ENCODE measurements at regions not wholly inside any gene's neighbourhood (a gene's known extent, or its start where the extent isn't known, plus 50 kb on each side); places are given as distances from the start of the nearest gene placed in this dataset.
A peak's percentile ranks its signal among the peaks of the same experiment; 100 is the strongest.

DNA sequence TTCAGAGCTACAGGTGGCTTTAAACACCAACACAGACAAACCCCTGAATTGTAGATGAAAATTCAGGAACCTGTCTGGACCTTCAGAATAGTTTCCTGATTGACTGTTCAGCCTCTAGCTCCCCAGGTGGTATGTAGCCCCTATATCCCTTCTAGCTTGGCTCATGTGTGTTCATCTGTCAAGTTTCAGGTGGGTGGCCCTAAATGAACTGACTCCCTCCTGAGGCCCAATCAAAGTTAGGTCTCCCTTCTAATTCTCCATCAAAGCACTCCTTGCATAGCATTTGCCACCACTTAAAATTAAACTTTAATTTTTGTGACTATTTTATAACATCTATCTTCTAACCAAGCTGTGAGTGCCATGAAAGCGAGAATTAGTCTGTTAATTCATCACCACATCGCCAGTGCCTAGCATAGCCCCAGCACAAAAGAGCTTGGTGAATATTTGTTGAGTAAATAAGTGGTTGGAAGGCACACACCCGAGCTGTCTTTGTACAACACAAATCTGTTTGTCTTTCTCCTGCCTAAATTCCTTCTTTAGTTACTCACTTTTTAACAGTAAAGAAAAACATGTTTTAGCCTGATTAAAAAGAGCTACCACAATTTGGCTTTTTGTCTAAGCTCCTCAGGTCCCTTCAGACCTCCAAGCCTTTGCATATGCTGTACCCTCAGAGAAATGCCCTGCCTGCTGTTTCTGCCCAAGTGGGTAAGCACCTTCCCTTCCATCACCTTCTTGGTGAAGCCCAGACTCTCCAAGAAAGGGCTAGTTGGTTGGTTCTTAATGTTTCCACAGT, 138.1 kb upstream of the HMHB1 start (continued):
- TF ChIP-seq, protein P1, sequence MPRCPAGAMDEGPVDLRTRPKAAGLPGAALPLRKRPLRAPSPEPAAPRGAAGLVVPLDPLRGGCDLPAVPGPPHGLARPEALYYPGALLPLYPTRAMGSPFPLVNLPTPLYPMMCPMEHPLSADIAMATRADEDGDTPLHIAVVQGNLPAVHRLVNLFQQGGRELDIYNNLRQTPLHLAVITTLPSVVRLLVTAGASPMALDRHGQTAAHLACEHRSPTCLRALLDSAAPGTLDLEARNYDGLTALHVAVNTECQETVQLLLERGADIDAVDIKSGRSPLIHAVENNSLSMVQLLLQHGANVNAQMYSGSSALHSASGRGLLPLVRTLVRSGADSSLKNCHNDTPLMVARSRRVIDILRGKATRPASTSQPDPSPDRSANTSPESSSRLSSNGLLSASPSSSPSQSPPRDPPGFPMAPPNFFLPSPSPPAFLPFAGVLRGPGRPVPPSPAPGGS (CRISPR knock-in tag; IDR thresholded peaks at IDR 0.05) = no peak
- TF ChIP-seq, protein P2, sequence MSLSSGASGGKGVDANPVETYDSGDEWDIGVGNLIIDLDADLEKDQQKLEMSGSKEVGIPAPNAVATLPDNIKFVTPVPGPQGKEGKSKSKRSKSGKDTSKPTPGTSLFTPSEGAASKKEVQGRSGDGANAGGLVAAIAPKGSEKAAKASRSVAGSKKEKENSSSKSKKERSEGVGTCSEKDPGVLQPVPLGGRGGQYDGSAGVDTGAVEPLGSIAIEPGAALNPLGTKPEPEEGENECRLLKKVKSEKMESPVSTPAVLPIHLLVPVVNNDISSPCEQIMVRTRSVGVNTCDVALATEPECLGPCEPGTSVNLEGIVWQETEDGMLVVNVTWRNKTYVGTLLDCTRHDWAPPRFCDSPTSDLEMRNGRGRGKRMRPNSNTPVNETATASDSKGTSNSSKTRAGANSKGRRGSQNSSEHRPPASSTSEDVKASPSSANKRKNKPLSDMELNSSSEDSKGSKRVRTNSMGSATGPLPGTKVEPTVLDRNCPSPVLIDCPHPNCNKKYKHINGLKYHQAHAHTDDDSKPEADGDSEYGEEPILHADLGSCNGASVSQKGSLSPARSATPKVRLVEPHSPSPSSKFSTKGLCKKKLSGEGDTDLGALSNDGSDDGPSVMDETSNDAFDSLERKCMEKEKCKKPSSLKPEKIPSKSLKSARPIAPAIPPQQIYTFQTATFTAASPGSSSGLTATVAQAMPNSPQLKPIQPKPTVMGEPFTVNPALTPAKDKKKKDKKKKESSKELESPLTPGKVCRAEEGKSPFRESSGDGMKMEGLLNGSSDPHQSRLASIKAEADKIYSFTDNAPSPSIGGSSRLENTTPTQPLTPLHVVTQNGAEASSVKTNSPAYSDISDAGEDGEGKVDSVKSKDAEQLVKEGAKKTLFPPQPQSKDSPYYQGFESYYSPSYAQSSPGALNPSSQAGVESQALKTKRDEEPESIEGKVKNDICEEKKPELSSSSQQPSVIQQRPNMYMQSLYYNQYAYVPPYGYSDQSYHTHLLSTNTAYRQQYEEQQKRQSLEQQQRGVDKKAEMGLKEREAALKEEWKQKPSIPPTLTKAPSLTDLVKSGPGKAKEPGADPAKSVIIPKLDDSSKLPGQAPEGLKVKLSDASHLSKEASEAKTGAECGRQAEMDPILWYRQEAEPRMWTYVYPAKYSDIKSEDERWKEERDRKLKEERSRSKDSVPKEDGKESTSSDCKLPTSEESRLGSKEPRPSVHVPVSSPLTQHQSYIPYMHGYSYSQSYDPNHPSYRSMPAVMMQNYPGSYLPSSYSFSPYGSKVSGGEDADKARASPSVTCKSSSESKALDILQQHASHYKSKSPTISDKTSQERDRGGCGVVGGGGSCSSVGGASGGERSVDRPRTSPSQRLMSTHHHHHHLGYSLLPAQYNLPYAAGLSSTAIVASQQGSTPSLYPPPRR (CRISPR knock-in tag; IDR thresholded peaks at IDR 0.05; ENCODE audit: borderline replicate concordance) = peak; percentile 89
- TF ChIP-seq, protein P3, sequence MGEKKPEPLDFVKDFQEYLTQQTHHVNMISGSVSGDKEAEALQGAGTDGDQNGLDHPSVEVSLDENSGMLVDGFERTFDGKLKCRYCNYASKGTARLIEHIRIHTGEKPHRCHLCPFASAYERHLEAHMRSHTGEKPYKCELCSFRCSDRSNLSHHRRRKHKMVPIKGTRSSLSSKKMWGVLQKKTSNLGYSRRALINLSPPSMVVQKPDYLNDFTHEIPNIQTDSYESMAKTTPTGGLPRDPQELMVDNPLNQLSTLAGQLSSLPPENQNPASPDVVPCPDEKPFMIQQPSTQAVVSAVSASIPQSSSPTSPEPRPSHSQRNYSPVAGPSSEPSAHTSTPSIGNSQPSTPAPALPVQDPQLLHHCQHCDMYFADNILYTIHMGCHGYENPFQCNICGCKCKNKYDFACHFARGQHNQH (CRISPR knock-in tag; IDR thresholded peaks at IDR 0.05) = 0 out of 2 replicates have a peak, but pooled peaks have one; percentile 20
- TF ChIP-seq, protein P4, sequence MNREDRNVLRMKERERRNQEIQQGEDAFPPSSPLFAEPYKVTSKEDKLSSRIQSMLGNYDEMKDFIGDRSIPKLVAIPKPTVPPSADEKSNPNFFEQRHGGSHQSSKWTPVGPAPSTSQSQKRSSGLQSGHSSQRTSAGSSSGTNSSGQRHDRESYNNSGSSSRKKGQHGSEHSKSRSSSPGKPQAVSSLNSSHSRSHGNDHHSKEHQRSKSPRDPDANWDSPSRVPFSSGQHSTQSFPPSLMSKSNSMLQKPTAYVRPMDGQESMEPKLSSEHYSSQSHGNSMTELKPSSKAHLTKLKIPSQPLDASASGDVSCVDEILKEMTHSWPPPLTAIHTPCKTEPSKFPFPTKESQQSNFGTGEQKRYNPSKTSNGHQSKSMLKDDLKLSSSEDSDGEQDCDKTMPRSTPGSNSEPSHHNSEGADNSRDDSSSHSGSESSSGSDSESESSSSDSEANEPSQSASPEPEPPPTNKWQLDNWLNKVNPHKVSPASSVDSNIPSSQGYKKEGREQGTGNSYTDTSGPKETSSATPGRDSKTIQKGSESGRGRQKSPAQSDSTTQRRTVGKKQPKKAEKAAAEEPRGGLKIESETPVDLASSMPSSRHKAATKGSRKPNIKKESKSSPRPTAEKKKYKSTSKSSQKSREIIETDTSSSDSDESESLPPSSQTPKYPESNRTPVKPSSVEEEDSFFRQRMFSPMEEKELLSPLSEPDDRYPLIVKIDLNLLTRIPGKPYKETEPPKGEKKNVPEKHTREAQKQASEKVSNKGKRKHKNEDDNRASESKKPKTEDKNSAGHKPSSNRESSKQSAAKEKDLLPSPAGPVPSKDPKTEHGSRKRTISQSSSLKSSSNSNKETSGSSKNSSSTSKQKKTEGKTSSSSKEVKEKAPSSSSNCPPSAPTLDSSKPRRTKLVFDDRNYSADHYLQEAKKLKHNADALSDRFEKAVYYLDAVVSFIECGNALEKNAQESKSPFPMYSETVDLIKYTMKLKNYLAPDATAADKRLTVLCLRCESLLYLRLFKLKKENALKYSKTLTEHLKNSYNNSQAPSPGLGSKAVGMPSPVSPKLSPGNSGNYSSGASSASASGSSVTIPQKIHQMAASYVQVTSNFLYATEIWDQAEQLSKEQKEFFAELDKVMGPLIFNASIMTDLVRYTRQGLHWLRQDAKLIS (CRISPR knock-in tag; IDR thresholded peaks at IDR 0.05) = no peak
- TF ChIP-seq CCDC6 (CRISPR knock-in tag; IDR thresholded peaks at IDR 0.05) = no peak
- TF ChIP-seq, protein P5, sequence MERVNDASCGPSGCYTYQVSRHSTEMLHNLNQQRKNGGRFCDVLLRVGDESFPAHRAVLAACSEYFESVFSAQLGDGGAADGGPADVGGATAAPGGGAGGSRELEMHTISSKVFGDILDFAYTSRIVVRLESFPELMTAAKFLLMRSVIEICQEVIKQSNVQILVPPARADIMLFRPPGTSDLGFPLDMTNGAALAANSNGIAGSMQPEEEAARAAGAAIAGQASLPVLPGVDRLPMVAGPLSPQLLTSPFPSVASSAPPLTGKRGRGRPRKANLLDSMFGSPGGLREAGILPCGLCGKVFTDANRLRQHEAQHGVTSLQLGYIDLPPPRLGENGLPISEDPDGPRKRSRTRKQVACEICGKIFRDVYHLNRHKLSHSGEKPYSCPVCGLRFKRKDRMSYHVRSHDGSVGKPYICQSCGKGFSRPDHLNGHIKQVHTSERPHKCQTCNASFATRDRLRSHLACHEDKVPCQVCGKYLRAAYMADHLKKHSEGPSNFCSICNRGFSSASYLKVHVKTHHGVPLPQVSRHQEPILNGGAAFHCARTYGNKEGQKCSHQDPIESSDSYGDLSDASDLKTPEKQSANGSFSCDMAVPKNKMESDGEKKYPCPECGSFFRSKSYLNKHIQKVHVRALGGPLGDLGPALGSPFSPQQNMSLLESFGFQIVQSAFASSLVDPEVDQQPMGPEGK (CRISPR knock-in tag; IDR thresholded peaks at IDR 0.05) = no peak

All from HepG2 (cell line).